GM12891 (cell line): ENCODE measurements at regions not wholly inside any gene's neighbourhood (a gene's known extent, or its start where the extent isn't known, plus 50 kb on each side); places are given as distances from the start of the nearest gene placed in this dataset.
"Not testable (repeated sequence)": the region's sequence is repeated elsewhere in the genome, so short reads cannot be mapped to it uniquely, and the experiment has no call there.

Experiments
- DNase-seq: peaks from one replicate; pipeline ENCODE4 v3.0.0; 2011; ENCODE audit warnings: low spot score; ENCODE audit not compliant: insufficient read length
- FAIRE-seq: peaks from 2 replicates; lab custom pipeline; 2011; peaks lifted over from hg19 to GRCh38; lab: Jason Lieb, UNC
- PAX5 ChIP-seq: IDR thresholded peaks from 2 replicates; pipeline ENCODE4 v1.6.1; 2011; ENCODE audit warnings: low read length, moderate library complexity, mild to moderate bottlenecking; ENCODE audit not compliant: insufficient read depth, severe bottlenecking
- POLR2A ChIP-seq: IDR thresholded peaks from 2 replicates; pipeline ENCODE4 v1.6.1; 2011; ENCODE audit warnings: low read depth, low read length, control low read depth
- POLR2AphosphoS5 ChIP-seq: IDR thresholded peaks from 2 replicates; pipeline ENCODE4 v1.6.1; 2011; ENCODE audit warnings: low read depth, low read length, control low read depth
- POU2F2 ChIP-seq: IDR thresholded peaks from 2 replicates; pipeline ENCODE4 v1.6.1; 2011; ENCODE audit warnings: low read depth, mild to moderate bottlenecking, control low read depth, low read length, moderate library complexity
- SPI1 ChIP-seq: IDR thresholded peaks from 2 replicates; pipeline ENCODE4 v1.6.1; 2011; ENCODE audit warnings: low read depth, low read length, control low read depth
- TAF1 ChIP-seq: IDR thresholded peaks from 2 replicates; pipeline ENCODE4 v1.6.1; 2011; ENCODE audit warnings: low read depth, low read length, control low read depth

GRCh38 chr12:28781671-28782652 lies 367.1 kb upstream of the FAR2 start:
- TF ChIP-seq SPI1 (no peak), POLR2A (no peak), POLR2AphosphoS5 (no peak), POU2F2 (no peak), TAF1 (no peak), PAX5 (no peak)
- no peak for FAIRE-seq
- no peak for DNase-seq

DNA sequence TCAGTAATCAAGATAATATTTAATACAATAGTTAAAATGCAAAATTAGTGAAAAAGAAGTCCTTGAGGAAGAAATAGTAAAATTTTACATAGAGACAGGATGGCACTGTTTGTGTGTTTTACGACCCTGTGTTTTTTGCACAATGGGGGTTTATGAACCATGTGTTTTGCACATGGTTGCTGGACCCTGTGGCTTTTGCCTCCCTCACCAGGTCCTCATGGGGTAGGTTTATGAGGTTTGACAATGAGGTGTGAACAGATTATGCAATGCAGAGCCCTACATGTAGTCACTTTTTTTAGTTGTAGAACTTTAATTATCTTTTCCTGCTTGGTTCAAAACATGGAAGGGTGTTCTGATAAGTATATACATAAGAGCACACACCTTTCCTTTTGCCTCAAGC lies 366.3 kb upstream of the FAR2 start:
- FAIRE-seq (no peak), DNase-seq (no peak)
- TF ChIP-seq POLR2A, result no peak
- no peak for TF ChIP-seq POU2F2

- TF ChIP-seq POLR2A, result no peak
- TF ChIP-seq POU2F2, result no peak
- TF ChIP-seq TAF1, result no peak
- no peak for TF ChIP-seq POLR2AphosphoS5
- no peak for TF ChIP-seq SPI1
- FAIRE-seq, result no peak
These were observed 361.9 kb upstream of the FAR2 start for GRCh38 chr12:28787151-28787550.

GRCh38 chr12:28788256-28788655 lies 360.8 kb upstream of the FAR2 start:
- not testable (repeated sequence) for DNase-seq, FAIRE-seq

More at GRCh38 chr12:28787151-28787550, 361.9 kb upstream of the FAR2 start:
- no peak for DNase-seq

DNA sequence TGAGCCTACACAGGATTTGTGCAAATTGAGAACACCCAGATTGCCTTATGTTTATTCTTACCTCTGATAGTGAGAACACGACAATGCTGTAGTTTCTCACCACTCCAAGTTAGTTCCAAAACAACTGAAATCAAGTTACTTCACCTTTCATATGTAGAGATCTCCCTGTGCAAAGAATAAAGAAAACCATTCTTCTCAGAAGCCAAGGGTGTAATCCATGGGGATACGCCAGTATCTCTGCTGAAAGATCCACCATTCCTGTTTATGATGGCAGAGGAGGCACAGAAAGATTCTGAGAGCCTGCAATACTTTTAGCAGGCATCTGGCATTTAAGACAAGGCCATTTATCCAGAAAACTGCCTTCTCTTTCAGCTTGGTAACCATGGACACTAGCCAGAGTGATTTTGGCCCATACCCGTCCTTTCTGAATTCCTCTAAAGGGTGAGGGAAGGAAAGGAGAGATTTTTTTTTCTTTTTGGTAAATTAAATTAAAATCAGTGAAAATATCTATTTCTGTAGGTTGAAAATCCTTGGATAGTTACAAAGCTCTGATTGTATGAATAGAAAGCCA lies 355.4 kb upstream of the FAR2 start:
- no peak for DNase-seq
- TF ChIP-seq PAX5 (no peak), POLR2AphosphoS5 (no peak), POLR2A (no peak), TAF1 (no peak), SPI1 (no peak), POU2F2 (no peak)
- FAIRE-seq, result no peak

GRCh38 chr12:28794211-28794610 lies 354.9 kb upstream of the FAR2 start:
- DNase-seq, result no peak
- no peak for FAIRE-seq
- TF ChIP-seq POLR2A (no peak), PAX5 (no peak), TAF1 (no peak), POU2F2 (no peak), POLR2AphosphoS5 (no peak), SPI1 (no peak)

GRCh38 chr12:28794786-28795185 lies 354.3 kb upstream of the FAR2 start:
- FAIRE-seq, result no peak
- no peak for DNase-seq
- no peak for TF ChIP-seq POU2F2

DNA sequence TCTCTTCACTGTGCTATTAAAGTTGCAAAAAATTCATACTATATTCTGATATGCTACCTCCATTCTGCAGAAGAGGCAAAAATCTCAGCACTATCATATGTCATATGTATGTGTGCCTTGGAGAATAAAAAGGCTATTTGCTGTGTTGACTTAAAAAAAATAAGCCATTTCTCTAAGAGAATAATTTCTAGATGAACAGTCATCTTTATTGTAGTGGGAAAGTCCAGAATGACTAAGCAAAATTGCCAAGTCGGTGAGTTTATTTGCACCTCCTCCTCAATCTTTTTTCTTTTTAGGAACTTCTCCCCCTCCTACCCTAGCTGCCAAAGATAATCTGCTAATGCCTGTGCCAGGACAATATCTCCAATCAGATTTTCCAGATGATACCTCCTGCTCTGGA lies 353.8 kb upstream of the FAR2 start:
- FAIRE-seq (no peak), DNase-seq (no peak)
- TF ChIP-seq TAF1 (no peak), POLR2AphosphoS5 (no peak), POU2F2 (no peak), PAX5 (no peak), SPI1 (no peak), POLR2A (no peak)

DNA sequence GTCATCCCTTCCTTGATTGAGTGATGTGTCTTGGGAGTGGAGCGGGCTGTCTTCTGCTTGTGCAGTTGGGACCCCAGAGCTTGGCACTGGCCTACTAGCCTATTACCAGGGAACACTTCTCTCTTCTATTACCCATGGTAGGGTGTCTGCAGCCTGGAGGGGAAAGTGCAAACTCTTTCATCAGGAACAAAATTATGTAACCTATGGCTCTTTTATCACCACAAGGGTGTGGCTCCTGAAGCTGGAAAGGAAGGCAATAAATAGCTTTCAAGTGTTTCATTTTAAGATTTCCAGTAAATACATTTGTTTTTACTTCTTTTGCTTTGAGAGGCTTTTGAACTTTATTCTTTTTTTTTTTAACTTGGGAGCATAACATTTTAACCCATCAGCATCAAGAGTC lies 349.7 kb upstream of the FAR2 start:
- DNase-seq, result no peak
- no peak for FAIRE-seq

GRCh38 chr12:28800129-28800528 lies 348.9 kb upstream of the FAR2 start:
- FAIRE-seq (no peak), DNase-seq (no peak)
- TF ChIP-seq POLR2A (no peak), SPI1 (peak; percentile 82)

More for the DNA sequence above, 349.7 kb upstream of the FAR2 start:
- no peak for TF ChIP-seq PAX5
- TF ChIP-seq POU2F2, result no peak
- TF ChIP-seq POLR2A, result no peak
- no peak for TF ChIP-seq POLR2AphosphoS5
- TF ChIP-seq SPI1, result no peak
- no peak for TF ChIP-seq TAF1
